CD1c-positive myeloid dendritic cell (primary cell): ENCODE measurements at regions not wholly inside any gene's neighbourhood (a gene's known extent, or its start where the extent isn't known, plus 50 kb on each side); places are given as distances from the start of the nearest gene placed in this dataset.

ENCODE experiments used
- DNase-seq: peaks from one replicate; pipeline ENCODE4 v3.0.0-alpha.2; 2016; ENCODE audit errors: extremely low spot score

- no peak for DNase-seq
Measured at GRCh38 chr3:22939349-22939748, 263.8 kb upstream of the UBE2E2 start.

- no peak for DNase-seq
Measured at GRCh38 chr3:22940285-22940684, 262.8 kb upstream of the UBE2E2 start.

GRCh38 chr3:22942981-22943380 lies 260.1 kb upstream of the UBE2E2 start:
- no peak for DNase-seq

- no peak for DNase-seq
Measured at GRCh38 chr3:22947851-22948250, 255.3 kb upstream of the UBE2E2 start.

- no peak for DNase-seq
Measured at GRCh38 chr3:22951910-22952309, 251.2 kb upstream of the UBE2E2 start.

- DNase-seq = no peak
Measured at GRCh38 chr3:22952860-22953259, 250.3 kb upstream of the UBE2E2 start.

- DNase-seq = peak; percentile 63
Measured at GRCh38 chr3:22959593-22959992, 243.5 kb upstream of the UBE2E2 start.

GRCh38 chr3:22960105-22960984 lies 242.8 kb upstream of the UBE2E2 start:
- peak; percentile 64 for DNase-seq

- no peak for DNase-seq
Measured at GRCh38 chr3:22962244-22962643, 240.9 kb upstream of the UBE2E2 start.

GRCh38 chr3:22966349-22966748 lies 236.8 kb upstream of the UBE2E2 start:
- DNase-seq = no peak

- no peak for DNase-seq
Measured at GRCh38 chr3:22969276-22969675, 233.9 kb upstream of the UBE2E2 start.

- no peak for DNase-seq
Measured at GRCh38 chr3:22971497-22971896, 231.6 kb upstream of the UBE2E2 start.

GRCh38 chr3:22977042-22977441 lies 226.1 kb upstream of the UBE2E2 start:
- DNase-seq = no peak

- no peak for DNase-seq
Measured at GRCh38 chr3:22977650-22978289, 225.4 kb upstream of the UBE2E2 start.

GRCh38 chr3:22979581-22979980 lies 223.5 kb upstream of the UBE2E2 start:
- DNase-seq = no peak

- DNase-seq = no peak
Measured at GRCh38 chr3:22980346-22980745, 222.8 kb upstream of the UBE2E2 start.

GRCh38 chr3:22981166-22981565 lies 222.0 kb upstream of the UBE2E2 start:
- no peak for DNase-seq

- DNase-seq = no peak
Measured at GRCh38 chr3:22981861-22982260, 221.3 kb upstream of the UBE2E2 start.

GRCh38 chr3:22982981-22983587 lies 220.0 kb upstream of the UBE2E2 start:
- DNase-seq = no peak

- no peak for DNase-seq
Measured at GRCh38 chr3:22986958-22987357, 216.2 kb upstream of the UBE2E2 start.

- no peak for DNase-seq
Measured at GRCh38 chr3:22988566-22988965, 214.6 kb upstream of the UBE2E2 start.

GRCh38 chr3:22989716-22990115 lies 213.4 kb upstream of the UBE2E2 start:
- no peak for DNase-seq
